DMS153 treated with DMSO at 0.1 percent for 48 hours (cell line): ENCODE measurements at regions not wholly inside any gene's neighbourhood (a gene's known extent, or its start where the extent isn't known, plus 50 kb on each side); places are given as distances from the start of the nearest gene placed in this dataset.

ENCODE experiments used
- DNase-seq: peaks from one replicate; lab custom pipeline; 2025; ENCODE audit not compliant: unreplicated experiment; lab: John Stamatoyannopoulos, UW

GRCh38 chr10:130398090-130398994 is 262.2 kb downstream of the GLRX3 start:
- DNase-seq: no peak

DNA sequence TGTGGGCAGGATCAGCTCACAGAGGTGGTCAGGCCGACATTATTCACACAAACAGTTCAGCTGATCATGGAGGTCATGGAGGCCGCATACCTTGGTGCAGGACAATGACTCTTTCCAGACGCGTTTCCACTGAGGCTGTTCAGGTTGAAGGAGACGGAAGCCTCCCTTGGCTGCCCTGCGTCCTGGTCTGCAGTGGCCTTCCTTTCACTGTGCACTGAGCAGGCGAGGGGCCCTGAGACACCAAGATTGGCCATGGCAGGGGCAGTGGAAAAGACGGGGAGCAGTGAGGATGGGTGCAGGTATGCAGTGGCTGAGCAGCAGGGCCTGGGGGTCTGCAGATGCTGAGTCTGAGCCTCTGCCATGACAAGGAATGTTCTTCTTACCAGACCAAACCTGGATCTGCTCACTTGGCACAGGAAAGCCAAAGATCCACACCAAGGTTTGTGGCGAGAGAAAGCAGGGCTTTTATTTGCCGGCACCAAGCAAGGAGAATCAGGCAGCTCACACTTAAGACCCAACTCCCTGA is 263.3 kb downstream of the GLRX3 start:
- DNase-seq: no peak

GRCh38 chr10:130400890-130401289 is 264.7 kb downstream of the GLRX3 start:
- DNase-seq: no peak

- DNase-seq: no peak
These were observed 265.9 kb downstream of the GLRX3 start for GRCh38 chr10:130401860-130402765.

DNA sequence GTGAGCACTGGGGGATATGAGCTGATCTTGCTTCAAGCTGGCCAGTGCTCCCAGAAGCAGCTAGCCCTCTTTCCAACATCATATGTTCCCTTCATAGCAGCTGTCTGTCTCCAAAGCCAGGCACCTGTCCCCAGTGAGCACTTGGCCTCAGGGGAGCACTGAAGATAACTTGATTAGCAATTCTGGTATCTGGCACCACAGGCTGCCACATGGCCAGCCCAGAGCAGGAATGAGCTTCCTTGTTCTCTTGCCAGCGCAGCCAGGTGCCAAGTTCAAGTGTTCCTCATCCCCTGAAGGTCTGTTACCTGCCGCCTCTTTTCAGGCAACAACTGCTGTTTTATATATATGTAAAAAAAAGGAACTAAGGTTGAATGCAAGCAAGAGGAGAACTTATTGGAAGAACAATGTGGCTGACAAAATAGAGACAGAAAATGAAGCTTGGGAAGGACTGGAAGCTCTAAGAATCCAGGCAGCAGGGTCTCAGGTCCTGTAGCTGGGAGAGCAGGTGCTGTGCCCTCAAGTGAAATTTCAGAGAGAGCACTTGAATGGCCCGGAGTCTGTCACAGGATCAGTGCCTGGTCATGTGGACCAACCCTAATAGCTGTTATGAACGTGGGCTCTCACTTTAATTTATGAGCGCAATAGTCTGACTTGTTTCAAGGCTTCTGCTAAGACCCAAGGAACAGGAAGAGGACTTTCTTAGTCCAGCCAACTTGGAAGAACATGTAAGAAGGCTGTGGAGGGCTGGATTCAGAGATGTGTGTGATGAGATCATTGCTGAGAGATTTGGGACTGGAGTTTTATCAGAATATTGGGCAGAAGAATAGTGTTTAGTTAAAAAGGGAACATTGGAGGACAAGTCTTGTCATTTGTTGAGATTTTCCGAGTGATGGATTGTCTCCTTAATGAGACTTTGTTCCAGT is 267.2 kb downstream of the GLRX3 start:
- peak; percentile 32 for DNase-seq

DNA sequence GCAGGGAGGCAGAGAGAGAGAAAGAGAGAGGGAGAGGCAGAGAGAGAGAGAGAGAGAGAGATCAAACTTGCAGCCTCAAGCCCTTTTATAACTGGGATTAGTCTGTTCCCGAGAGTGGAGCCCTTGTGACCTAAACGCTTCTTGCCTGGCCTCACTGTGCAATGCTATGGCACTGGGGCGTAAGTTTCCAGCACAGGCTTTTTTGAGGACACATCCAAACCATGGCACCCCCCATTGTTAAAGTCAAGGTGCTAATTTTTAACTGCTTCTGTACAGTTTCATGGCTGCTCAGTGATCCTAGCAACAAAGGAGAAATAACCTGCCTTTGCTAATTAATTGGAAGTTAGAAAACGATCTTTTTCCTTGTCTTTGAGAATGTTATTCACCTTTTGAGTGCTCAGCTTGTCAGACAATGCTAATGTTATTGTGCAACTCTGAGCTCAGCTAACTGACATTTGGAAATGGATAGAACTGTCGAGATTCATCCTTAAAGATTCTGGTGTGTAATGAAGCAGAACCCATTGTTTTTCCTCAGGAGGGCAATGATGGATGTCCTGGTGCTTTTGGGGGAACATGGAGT is 268.4 kb downstream of the GLRX3 start:
- DNase-seq: no peak

- DNase-seq: no peak
These were observed 270.9 kb downstream of the GLRX3 start for GRCh38 chr10:130407052-130407451.

GRCh38 chr10:130409331-130409730 is 273.1 kb downstream of the GLRX3 start:
- DNase-seq: no peak

DNA sequence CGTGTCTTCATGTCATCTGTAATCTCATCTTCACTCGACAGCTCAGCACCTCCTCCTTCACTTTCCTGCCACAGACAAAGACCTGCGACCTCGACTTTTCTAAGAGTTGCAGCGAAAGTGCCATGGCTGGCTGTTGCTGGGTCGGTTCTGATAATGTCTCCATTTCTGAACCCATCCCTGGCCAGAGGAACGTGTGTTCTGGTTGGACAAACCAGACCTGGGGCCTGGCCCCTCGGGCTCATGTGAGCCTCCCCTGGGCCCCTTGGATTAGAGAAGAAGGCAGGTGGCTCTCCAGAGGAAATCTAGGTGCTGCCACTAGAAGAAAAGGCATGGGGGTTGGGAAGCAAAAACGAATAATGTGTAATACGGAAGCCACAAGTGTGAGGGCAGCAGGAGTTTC is 273.7 kb downstream of the GLRX3 start:
- DNase-seq: no peak

DNA sequence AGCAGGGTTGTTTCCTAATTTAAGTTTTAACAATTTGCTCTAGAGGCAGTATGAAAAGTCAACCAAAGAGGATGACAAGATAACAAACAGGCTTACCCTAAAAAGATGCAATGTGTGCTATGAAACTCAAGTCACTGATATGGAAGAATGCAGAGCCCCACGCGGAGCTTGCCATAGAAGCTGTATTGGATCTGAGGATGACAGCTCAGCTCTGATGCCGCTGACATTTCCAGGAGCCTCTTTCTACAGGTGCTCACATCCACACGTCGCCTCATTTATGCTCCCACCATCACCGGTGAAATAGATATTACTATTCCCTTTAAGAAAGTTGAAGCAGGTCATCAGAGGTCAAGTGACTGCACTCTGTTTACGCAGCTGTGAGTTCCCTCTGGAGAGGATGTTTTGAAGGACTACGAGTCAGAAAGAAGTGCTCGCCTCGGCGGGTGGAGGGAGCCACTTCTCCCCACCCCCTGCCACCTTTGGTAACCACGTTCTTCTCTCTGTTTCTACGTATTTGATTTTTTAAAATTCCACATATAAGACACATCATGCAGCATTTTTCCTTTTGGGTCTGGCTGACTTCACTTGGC is 275.4 kb downstream of the GLRX3 start:
- peak; percentile 6 for DNase-seq

- no peak for DNase-seq
These were observed 276.1 kb downstream of the GLRX3 start for GRCh38 chr10:130412317-130412716.

GRCh38 chr10:130416334-130417150 is 280.4 kb downstream of the GLRX3 start:
- DNase-seq: no peak

- DNase-seq: no peak
These were observed 282.5 kb downstream of the GLRX3 start for GRCh38 chr10:130418731-130419130.

DNA sequence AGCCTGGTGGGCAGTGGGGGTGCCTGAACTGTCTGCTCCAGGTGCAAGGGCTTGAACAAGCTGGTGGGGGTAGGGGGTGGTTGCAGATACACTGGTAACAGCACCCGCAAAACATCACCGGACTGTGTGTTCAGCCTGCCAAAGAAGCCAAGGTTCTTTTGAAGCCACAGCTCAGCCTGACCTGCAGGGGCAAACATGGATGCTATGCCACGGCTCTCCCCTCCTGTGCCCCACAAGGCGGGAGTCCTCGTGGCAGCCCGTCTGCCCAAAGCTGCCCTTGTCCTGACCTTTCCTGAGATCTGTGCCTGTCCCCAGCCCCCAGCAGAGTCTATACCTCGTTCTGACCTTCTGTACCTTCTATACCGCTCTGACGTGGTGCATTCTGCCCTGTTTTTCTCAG is 285.7 kb downstream of the GLRX3 start:
- DNase-seq: no peak

- DNase-seq: no peak
These were observed 286.5 kb downstream of the GLRX3 start for GRCh38 chr10:130422366-130423324.

DNA sequence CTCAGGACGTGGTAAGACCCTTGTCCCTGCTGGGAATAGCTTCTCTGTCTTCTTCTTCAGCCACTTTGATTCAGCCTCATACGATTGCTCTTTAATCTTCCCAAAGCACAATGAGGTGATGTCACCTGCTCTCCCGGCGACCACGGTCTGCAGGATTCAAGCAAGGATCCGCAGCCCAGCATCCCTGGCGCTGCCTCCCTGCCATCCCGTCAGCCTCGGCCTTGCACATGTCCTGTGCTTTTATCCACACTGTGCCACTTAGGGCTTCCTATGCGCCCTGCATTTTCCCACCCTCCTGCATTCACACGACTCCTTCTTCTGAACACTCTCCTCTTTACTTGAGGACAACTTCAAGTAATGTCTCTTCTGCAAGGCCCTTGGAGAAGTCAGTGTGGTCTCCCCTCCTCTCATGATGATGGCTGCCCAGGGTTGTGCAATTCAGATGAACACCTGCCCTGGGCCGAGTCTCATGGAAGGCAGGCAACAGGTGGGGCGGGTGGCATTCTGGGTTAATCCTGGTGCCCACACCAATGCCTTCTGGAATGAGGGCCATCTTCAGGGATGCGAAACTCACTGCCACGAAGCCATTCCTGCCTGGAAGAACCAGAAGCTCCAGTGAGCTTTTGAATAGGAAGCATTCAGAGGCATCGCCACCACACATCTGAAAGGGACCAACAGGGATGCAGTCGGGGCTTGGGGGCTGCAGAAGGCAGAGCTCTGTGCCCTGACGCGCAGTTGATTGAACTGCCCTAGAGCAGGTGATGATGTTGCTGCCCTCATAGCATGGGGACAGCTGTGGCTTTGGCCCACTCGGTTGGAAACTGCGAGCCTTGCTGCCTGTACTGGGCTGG is 287.5 kb downstream of the GLRX3 start:
- no peak for DNase-seq

- DNase-seq: no peak
These were observed 288.2 kb downstream of the GLRX3 start for GRCh38 chr10:130424418-130424817.
